OCI-LY1 (cell line): ENCODE measurements at regions not wholly inside any gene's neighbourhood (a gene's known extent, or its start where the extent isn't known, plus 50 kb on each side); places are given as distances from the start of the nearest gene placed in this dataset.

ENCODE experiments used
- H2AFZ ChIP-seq: fragments of 200-600 bp; sonication (generic), shearing (Covaris generic); 2 replicates; pipeline ENCODE4 v1.6.0; 2014; ENCODE audit warnings: antibody characterized with exemption, mild to moderate bottlenecking, low read length
- H3F3A ChIP-seq: fragments of 200-600 bp; sonication (generic), shearing (Covaris generic); 2 replicates; pipeline ENCODE4 v1.6.0; 2014; ENCODE audit warnings: mild to moderate bottlenecking, antibody characterized with exemption, low read length, moderate library complexity; ENCODE audit not compliant: insufficient read depth
- H3K27ac ChIP-seq: fragments of 200-600 bp; sonication (generic); 2 replicates; pipeline ENCODE4 v1.5.1; 2014; ENCODE audit warnings: low read length, mixed run types, mild to moderate bottlenecking, low read depth; ENCODE audit not compliant: poor library complexity, severe bottlenecking
- H3K27me3 ChIP-seq: fragments of 200-600 bp; sonication (generic); 2 replicates; pipeline ENCODE4 v1.6.0; 2014; ENCODE audit warnings: antibody characterized with exemption, mild to moderate bottlenecking, low read length, moderate library complexity; ENCODE audit not compliant: insufficient read depth
- H3K36me3 ChIP-seq: fragments of 200-600 bp; sonication (generic); 2 replicates; pipeline ENCODE4 v1.6.1; 2014; ENCODE audit warnings: mild to moderate bottlenecking, antibody characterized with exemption, low read length, moderate library complexity, mixed read lengths; ENCODE audit not compliant: insufficient read depth
- H3K4me1 ChIP-seq: fragments of 200-600 bp; sonication (generic); 2 replicates; pipeline ENCODE4 v1.5.1; 2014; ENCODE audit warnings: mild to moderate bottlenecking, low read length, moderate library complexity; ENCODE audit not compliant: insufficient read depth, severe bottlenecking
- H3K4me2 ChIP-seq: fragments of 200-600 bp; sonication (generic), shearing (Covaris generic); 2 replicates; pipeline ENCODE4 v1.6.1; 2014; ENCODE audit warnings: low read length
- H3K4me3 ChIP-seq: fragments of 200-600 bp; sonication (generic); 2 replicates; pipeline ENCODE4 v1.5.1; 2014; ENCODE audit warnings: low read length, low read depth, mild to moderate bottlenecking, mixed read lengths; ENCODE audit not compliant: poor library complexity, severe bottlenecking
- H3K79me2 ChIP-seq: fragments of 200-600 bp; shearing (Covaris generic); 2 replicates; pipeline ENCODE4 v1.6.1; 2016; ENCODE audit warnings: mixed run types, low read length, mixed read lengths; ENCODE audit not compliant: insufficient read depth
- H3K9ac ChIP-seq: fragments of 200-600 bp; sonication (generic), shearing (Covaris generic); 2 replicates; pipeline ENCODE4 v1.6.1; 2014; ENCODE audit warnings: mild to moderate bottlenecking, low read length, mixed read lengths
- H3K9me2 ChIP-seq: fragments of 200-600 bp; sonication (generic), shearing (Covaris generic); 2 replicates; pipeline ENCODE4 v1.6.1; 2014; ENCODE audit warnings: low read depth, mild to moderate bottlenecking, low read length, mixed read lengths
- H3K9me3 ChIP-seq: fragments of 200-600 bp; shearing (Covaris generic); 2 replicates; pipeline ENCODE4 v1.6.1; 2014; ENCODE audit warnings: low read length, mixed read lengths
- H4K20me1 ChIP-seq: fragments of 200-600 bp; sonication (generic), shearing (Covaris generic); 2 replicates; pipeline ENCODE4 v1.6.0; 2016; ENCODE audit warnings: mild to moderate bottlenecking, low read length; ENCODE audit not compliant: insufficient read depth
- EZH2 ChIP-seq: fragments of 200-600 bp; sonication (generic), shearing (Covaris generic); IDR thresholded peaks from 2 replicates; pipeline ENCODE4 v1.8.0; 2017; ENCODE audit warnings: borderline replicate concordance, mixed run types, mild to moderate bottlenecking, antibody characterized with exemption, low read length, moderate library complexity, mixed read lengths
- TF ChIP-seq, protein P1 (sequence below): fragments of 200-600 bp; sonication (generic), shearing (Covaris generic); IDR thresholded peaks from 2 replicates; pipeline ENCODE4 v1.5.1; 2017; ENCODE audit warnings: mild to moderate bottlenecking, antibody characterized with exemption, low read length, moderate library complexity, mixed read lengths

DNA sequence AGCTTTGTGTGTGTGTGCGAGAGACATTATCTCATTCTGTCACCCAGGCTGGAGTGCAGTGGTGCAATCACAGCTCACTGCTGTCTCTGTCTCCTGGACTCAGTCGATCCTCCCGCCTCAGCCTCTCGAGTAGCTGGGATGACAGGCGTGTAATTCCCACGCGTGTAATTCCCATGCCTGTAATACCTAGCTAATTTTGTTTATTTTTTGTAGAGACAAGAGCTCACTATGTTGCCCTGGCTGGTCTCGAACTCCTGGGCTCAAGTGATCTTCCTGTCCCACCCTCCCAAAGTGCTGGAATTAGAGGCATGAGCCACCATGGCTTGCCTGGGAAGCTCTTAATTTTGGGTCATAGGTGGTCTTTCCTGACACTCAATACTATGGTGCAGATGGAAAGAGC, 205.3 kb upstream of the TNRC6C start:
- Histone ChIP-seq H3K79me2 (no peaks in the 10 kb centered on the region), H3K9ac (no peak overlapping the region), H2AFZ (no peak overlapping the region), H3K27me3 (peaks cover 6% of the 10 kb centered on the region; the same call in 1 of the 2 replicates), H3K4me1 (no peaks in the 10 kb centered on the region), H3K9me3 (no peaks in the 10 kb centered on the region), H3K4me3 (no peak overlapping the region), H4K20me1 (no peaks in the 10 kb centered on the region), H3K27ac (no peak overlapping the region), H3F3A (no peaks in the 10 kb centered on the region), H3K9me2 (no peaks in the 10 kb centered on the region), H3K4me2 (no peak overlapping the region), H3K36me3 (no peaks in the 10 kb centered on the region; the same call in 1 of the 2 replicates)
- TF ChIP-seq EZH2: no peak
- TF ChIP-seq, protein P1, sequence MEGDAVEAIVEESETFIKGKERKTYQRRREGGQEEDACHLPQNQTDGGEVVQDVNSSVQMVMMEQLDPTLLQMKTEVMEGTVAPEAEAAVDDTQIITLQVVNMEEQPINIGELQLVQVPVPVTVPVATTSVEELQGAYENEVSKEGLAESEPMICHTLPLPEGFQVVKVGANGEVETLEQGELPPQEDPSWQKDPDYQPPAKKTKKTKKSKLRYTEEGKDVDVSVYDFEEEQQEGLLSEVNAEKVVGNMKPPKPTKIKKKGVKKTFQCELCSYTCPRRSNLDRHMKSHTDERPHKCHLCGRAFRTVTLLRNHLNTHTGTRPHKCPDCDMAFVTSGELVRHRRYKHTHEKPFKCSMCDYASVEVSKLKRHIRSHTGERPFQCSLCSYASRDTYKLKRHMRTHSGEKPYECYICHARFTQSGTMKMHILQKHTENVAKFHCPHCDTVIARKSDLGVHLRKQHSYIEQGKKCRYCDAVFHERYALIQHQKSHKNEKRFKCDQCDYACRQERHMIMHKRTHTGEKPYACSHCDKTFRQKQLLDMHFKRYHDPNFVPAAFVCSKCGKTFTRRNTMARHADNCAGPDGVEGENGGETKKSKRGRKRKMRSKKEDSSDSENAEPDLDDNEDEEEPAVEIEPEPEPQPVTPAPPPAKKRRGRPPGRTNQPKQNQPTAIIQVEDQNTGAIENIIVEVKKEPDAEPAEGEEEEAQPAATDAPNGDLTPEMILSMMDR: no peak

DNA sequence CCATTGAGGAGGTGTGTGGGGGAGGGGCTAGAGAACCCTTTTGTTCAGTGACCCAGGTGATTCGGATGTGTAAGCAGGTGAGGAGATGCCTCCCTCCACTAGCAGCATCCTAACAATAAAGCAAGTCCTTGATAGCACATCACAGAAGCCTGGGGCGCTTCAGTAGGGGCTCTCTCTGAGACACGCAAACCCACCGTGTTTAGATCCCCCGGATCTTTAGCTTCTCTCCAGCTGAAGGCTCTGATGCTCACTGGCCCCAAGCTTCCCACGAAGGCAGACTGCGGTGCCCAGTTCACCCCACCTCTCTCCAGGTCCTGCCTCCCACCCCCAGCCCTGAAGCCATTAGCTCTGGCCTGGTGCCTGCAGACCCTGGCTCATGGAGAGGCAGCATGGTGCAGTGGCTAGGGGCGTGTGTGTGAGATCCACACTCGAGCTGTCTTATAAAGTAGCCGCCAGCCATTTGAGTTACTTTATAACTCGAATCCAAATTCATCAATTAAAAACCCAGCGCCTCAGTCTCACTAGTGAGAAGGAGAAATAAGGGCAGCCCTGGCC, 204.7 kb upstream of the TNRC6C start:
- H3K79me2 ChIP-seq: no peaks in the 10 kb centered on the region
- no peak overlapping the region for H3K9ac ChIP-seq
- no peak overlapping the region for H3K4me2 ChIP-seq
- no peaks in the 10 kb centered on the region for H3K9me2 ChIP-seq
- no peaks in the 10 kb centered on the region for H3K9me3 ChIP-seq
- TF ChIP-seq EZH2: no peak
- TF ChIP-seq, protein P1: no peak
- no peaks in the 10 kb centered on the region; the same call in 1 of the 2 replicates for H3K36me3 ChIP-seq
- no peaks in the 10 kb centered on the region for H4K20me1 ChIP-seq
- H3K4me3 ChIP-seq: no peak overlapping the region
- no peaks in the 10 kb centered on the region for H3F3A ChIP-seq
- peaks cover 6% of the 10 kb centered on the region; the same call in 1 of the 2 replicates for H3K27me3 ChIP-seq
- H3K27ac ChIP-seq: no peak overlapping the region
- H2AFZ ChIP-seq: no peak overlapping the region
- H3K4me1 ChIP-seq: no peaks in the 10 kb centered on the region

DNA sequence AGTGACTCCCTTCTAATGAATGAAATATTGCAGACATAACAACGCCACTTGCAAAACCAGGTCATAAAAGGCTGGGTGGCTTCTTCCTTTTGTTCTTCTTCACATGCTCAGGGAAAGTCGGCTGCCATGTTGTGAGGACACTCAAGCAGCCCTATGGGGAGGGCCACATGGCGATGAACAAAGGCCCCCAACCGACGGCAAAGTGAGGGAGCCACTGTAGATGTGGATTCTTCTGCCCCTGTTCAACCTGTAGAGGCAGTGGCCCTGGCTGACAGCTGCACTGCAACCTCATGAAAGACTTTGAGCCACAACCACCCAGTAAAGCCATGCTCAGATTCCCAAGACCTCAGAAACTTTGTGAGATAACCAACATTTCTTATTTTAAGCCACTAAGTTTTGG, 203.5 kb upstream of the TNRC6C start:
- Histone ChIP-seq H3F3A (no peaks in the 10 kb centered on the region), H3K4me1 (no peaks in the 10 kb centered on the region), H3K36me3 (no peaks in the 10 kb centered on the region; the same call in 1 of the 2 replicates), H3K4me2 (no peak overlapping the region), H3K27ac (no peak overlapping the region), H3K9me2 (no peaks in the 10 kb centered on the region), H3K9ac (no peak overlapping the region), H2AFZ (no peak overlapping the region), H3K9me3 (no peaks in the 10 kb centered on the region), H3K4me3 (no peak overlapping the region), H3K27me3 (peaks cover 6% of the 10 kb centered on the region; the same call in 1 of the 2 replicates), H4K20me1 (no peaks in the 10 kb centered on the region), H3K79me2 (no peaks in the 10 kb centered on the region)
- no peak for TF ChIP-seq EZH2
- TF ChIP-seq, protein P1: no peak
